GM12873 (cell line): ENCODE measurements at regions not wholly inside any gene's neighbourhood (a gene's known extent, or its start where the extent isn't known, plus 50 kb on each side); places are given as distances from the start of the nearest gene placed in this dataset.

Experiments
- CTCF ChIP-seq: IDR thresholded peaks from 2 replicates; pipeline ENCODE4 v1.5.1; 2012; ENCODE audit warnings: low read depth, mild to moderate bottlenecking, moderate library complexity, low read length, control low read depth; ENCODE audit not compliant: insufficient read depth; ENCODE audit errors: missing control alignments

GRCh38 chr4:181345931-181346330, 897.3 kb upstream of the TENM3 start:
- TF ChIP-seq CTCF: no peak

GRCh38 chr4:181350615-181351415, 892.4 kb upstream of the TENM3 start:
- no peak for TF ChIP-seq CTCF

GRCh38 chr4:181364504-181364903, 878.7 kb upstream of the TENM3 start:
- no peak for TF ChIP-seq CTCF

- no peak for TF ChIP-seq CTCF
Measured at GRCh38 chr4:181365671-181366070, 877.5 kb upstream of the TENM3 start.

GRCh38 chr4:181372014-181372413, 871.2 kb upstream of the TENM3 start:
- TF ChIP-seq CTCF: no peak

GRCh38 chr4:181376058-181376457, 867.1 kb upstream of the TENM3 start:
- no peak for TF ChIP-seq CTCF

- no peak for TF ChIP-seq CTCF
Measured at GRCh38 chr4:181388061-181388460, 855.1 kb upstream of the TENM3 start.
